ENCODE measurements at regions not wholly inside any gene's neighbourhood (a gene's known extent, or its start where the extent isn't known, plus 50 kb on each side); places are given as distances from the start of the nearest gene placed in this dataset.
"Not testable (repeated sequence)": the region's sequence is repeated elsewhere in the genome, so short reads cannot be mapped to it uniquely, and the experiment has no call there.

DNA sequence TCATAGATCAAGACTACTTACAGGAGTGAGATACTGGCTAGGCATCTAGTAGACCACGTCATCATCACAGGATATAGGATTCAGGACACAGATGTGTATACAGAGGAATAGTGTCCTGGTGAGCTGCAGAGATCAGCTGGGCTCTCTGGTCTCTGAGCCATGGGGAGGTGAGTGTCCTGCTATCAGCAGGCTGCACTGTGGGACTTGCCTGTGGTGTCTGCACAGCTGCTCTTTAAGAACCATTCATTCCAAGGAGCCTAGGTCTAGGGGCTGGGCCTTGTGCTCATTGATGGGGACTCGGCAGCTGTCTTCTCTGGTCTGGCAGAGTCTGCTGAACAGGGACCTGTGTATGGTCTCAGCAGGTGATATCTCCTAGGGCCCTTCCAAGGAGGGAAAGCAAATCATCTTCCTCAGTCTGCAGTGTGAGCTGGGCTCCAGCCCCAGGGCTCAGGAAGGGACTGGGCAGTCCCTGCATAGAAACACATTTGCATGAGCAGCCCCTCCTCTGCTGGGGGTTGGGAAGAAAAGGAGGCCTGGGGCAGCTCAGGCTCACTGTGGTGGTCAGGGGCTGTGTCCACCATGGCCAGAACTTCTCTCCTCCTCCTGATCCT, 66.1 kb upstream of the VPREB1 start:
- in situ Hi-C loops (cut with MboI; ENCODE audit: low pct_unique_long_range_greater_than_20kb, low sequenced_read_pairs, unreplicated experiment), result no loop called here
- no peak for DNase-seq (ENCODE audit: low spot score)
- TF ChIP-seq, protein P1, sequence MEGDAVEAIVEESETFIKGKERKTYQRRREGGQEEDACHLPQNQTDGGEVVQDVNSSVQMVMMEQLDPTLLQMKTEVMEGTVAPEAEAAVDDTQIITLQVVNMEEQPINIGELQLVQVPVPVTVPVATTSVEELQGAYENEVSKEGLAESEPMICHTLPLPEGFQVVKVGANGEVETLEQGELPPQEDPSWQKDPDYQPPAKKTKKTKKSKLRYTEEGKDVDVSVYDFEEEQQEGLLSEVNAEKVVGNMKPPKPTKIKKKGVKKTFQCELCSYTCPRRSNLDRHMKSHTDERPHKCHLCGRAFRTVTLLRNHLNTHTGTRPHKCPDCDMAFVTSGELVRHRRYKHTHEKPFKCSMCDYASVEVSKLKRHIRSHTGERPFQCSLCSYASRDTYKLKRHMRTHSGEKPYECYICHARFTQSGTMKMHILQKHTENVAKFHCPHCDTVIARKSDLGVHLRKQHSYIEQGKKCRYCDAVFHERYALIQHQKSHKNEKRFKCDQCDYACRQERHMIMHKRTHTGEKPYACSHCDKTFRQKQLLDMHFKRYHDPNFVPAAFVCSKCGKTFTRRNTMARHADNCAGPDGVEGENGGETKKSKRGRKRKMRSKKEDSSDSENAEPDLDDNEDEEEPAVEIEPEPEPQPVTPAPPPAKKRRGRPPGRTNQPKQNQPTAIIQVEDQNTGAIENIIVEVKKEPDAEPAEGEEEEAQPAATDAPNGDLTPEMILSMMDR (IDR thresholded peaks at IDR 0.05; ENCODE audit: extremely low read depth, insufficient read depth, missing control alignments), result no peak

DNA sequence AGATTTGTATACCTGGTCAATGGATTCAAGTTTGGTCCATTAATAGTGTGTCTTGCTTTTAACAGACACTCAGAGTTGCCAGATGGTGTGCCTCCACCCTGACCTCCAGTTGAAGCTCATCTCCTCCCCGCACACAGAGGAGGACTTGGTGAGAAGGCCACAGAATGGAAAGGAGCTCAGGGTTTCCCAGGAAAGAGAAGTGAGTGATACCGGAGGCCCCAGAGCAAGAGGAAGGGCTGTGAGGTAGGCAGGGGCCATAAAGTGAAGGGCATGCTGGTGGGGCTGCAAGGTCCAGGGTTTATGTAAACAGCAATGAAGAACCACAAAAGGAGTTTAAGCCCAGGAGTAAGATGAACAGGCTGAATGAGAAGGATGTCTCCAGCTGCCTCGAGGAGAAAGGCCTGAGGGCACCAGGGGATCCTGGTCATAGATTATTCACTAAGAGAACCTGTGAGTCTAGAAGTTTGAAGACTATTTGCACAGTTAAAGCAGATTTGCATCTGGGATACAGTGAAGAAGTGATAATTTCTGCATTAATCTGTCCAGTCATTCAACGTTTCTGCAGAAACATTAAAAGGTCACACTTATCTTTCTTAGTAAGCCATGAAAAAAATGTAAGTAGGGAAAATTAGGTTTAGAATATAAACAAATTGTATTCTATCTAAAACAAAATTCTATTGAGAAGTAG, 67.5 kb upstream of the VPREB1 start:
- no peak for DNase-seq (ENCODE audit: low spot score)
- TF ChIP-seq, protein P1 (IDR thresholded peaks at IDR 0.05; ENCODE audit: extremely low read depth, insufficient read depth, missing control alignments), result no peak
- in situ Hi-C loops (cut with MboI; ENCODE audit: low pct_unique_long_range_greater_than_20kb, low sequenced_read_pairs, unreplicated experiment), result no loop called here

DNA sequence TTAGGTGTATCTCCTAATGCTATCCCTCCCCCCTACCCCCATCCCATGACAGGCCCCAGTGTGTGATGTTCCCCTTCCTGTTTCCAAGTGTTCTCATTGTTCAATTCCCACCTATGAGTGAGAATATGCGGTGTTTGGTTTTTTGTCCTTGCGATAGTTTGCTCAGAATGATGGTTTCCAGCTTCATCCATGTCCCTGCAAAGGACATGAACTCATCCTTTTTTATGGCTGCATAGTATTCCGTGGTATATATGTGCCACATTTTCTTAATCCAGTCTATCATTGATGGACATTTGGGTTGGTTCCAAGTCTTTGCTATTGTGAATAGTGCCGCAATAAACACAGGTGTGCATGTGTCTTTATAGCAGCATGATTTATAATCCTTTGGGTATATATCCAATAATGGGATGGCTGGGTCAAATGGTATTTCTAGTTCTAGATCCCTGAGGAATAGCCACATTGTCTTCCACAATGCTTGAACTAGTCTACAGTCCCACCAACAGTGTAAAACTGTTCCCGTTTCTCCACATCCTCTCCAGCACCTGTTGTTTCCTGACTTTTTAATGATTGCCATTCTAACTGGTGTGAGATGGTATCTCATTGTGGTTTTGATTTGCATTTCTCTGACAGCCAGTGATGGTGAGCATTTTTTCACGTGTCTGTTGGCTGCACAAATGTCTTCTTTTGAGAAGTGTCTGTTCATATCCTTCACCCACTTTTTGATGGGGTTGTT, 71.5 kb upstream of the VPREB1 start:
- in situ Hi-C loops (cut with MboI; ENCODE audit: low pct_unique_long_range_greater_than_20kb, low sequenced_read_pairs, unreplicated experiment); DNase-seq (ENCODE audit: low spot score): not testable (repeated sequence)

DNA sequence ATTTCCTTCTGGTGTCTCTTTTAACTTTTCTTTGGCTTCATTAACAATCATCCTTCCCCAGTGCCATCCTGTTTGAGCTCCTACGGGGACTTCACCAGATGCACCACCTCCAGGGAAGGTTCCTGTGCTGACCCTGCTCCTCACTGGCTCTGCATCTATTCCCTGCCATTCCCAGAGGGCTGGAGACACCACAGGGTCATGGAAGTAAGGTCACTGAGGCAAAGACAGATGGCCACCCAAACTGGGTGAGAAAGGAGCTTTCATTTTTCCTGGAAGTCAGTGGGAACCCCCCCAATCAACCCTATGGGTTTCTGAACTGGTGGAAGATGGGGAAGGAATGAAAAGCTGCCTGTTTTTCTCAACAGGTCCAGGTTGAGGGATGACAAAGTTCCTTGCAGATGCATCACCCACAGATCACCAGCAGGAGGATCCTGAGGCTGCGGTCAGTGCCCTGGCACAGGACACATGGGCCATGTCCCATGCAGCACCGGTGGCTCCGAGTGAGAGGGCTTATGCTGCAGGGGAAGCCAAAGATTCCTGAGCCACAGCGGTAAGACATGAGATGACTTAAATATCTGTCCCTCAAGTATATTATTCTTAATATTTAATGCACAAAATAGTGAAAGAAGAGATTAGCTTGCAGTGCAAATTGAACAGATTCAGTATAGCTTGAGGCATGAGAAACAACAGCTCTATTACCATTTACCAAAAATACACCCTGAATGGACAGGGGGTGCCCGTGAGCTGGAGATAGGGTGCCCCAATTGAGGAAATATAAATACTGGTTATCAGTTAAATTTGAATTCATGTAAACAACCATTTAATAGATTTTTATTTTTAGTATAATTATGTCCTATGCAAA, 73.0 kb upstream of the VPREB1 start:
- in situ Hi-C loops (cut with MboI; ENCODE audit: low pct_unique_long_range_greater_than_20kb, low sequenced_read_pairs, unreplicated experiment), result no loop called here
- no peak for DNase-seq (ENCODE audit: low spot score)
- TF ChIP-seq, protein P1 (IDR thresholded peaks at IDR 0.05; ENCODE audit: extremely low read depth, insufficient read depth, missing control alignments), result peak; percentile 41

DNA sequence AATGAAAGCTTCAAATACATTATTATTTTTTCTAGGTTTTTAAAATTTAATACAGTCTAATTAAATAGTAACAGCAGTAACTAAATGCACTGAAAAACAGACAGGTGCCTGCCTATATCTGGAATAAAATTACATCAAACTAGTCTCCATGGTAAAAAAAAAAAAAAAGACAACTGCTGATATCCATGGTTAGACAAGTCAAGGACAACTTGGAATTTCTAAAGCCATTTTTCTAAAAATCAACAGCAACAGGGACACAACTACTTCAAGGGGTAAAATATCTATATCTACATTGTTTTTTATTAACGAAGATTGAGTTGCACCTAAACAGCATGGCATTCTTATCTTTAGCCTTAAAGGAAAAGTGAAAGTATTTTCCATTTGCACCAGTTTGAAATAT, 74.7 kb upstream of the VPREB1 start:
- TF ChIP-seq, protein P1 (IDR thresholded peaks at IDR 0.05; ENCODE audit: extremely low read depth, insufficient read depth, missing control alignments), result no peak
- in situ Hi-C loops (cut with MboI; ENCODE audit: low pct_unique_long_range_greater_than_20kb, low sequenced_read_pairs, unreplicated experiment), result no loop called here
- no peak for DNase-seq (ENCODE audit: low spot score)

DNA sequence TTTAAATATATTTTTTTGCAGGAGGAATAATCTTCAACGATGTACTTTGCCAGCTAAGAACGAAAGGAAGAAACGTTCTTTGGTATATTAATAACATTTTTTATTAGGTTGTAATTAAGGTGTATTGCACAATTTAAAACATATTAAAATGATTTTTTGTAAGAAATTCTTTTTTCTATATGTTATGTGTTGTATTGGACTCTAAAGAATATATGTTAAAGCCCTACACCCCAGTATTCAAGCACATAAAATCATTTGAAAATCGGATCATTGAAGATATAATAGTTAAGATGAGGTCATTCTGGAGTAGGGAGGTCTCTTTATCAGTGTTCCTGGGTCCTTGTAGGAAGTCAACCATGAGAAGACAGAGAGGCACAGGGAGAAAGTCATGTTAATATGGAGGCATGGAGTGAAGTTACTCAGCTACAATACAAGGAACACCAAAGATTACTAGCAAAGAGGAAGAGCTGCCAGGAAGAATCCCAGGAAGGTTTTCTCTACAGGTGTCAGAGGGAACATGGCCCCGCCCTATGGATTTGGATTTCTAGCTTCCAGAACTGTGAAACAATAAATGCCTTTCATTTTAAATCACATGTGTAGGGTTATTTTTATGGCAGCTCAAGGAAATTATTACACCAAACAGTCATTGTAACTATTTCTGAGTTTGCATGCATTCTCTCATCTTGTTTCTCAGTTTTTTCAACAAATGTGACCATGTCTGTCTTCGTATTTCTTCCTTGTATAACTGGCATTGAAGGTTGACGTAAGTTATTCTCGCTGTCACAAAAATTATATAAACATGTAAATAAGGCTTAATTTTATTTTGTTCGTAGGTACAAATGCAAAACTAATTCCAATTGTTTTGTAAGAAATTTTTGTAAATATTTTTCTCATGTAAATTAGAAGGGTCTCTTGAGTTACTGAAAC, 75.4 kb upstream of the VPREB1 start:
- TF ChIP-seq, protein P1 (IDR thresholded peaks at IDR 0.05; ENCODE audit: extremely low read depth, insufficient read depth, missing control alignments), result no peak
- in situ Hi-C loops (cut with MboI; ENCODE audit: low pct_unique_long_range_greater_than_20kb, low sequenced_read_pairs, unreplicated experiment), result no loop called here
- no peak for DNase-seq (ENCODE audit: low spot score)

Measured in GM13977 (cell line).